H1 (cell line): ENCODE measurements at regions not wholly inside any gene's neighbourhood (a gene's known extent, or its start where the extent isn't known, plus 50 kb on each side); places are given as distances from the start of the nearest gene placed in this dataset.

Experiments
- CTCF ChIA-PET: fragments of 300-600 bp; sonication (Branson Sonifier 250); formaldehyde crosslinking; loops from one replicate; lab custom pipeline; 2021; ENCODE audit not compliant: partially characterized antibody; lab: Charles Lee
- POLR2A ChIA-PET: fragments of 300-600 bp; sonication (Branson Sonifier 250); formaldehyde crosslinking; loops from one replicate; lab custom pipeline; 2021; ENCODE audit warnings: inconsistent platforms; ENCODE audit not compliant: partially characterized antibody; lab: Charles Lee
- DNase-seq, 2 experiments: peaks; one replicate each; pipeline versions ENCODE4 v3.0.0 to v3.0.0-alpha.2; 2010 to 2022; ENCODE audit warnings: low spot score in 2 of 2, low read depth in 1 of 2, mixed read lengths in 1 of 2
- FAIRE-seq: peaks from 2 replicates; lab custom pipeline; 2011; peaks lifted over from hg19 to GRCh38; lab: Jason Lieb, UNC
- H2AFZ ChIP-seq: 2 replicates; pipeline ENCODE4 v1.8.1; 2012; ENCODE audit warnings: low read length, inconsistent platforms
- H2AK5ac ChIP-seq: 2 replicates; pipeline ENCODE4 v1.6.1; 2013; ENCODE audit warnings: low read depth, low read length
- H2BK120ac ChIP-seq: replicated peaks from 2 replicates; pipeline ENCODE3; 2013; ENCODE audit warnings: low read depth, low read length, inconsistent platforms
- H2BK12ac ChIP-seq: 2 replicates; pipeline ENCODE4 v1.6.1; 2013; ENCODE audit warnings: low read depth, low read length
- H2BK15ac ChIP-seq: 2 replicates; pipeline ENCODE4 v1.6.1; 2013; ENCODE audit warnings: low read length
- H2BK20ac ChIP-seq: 2 replicates; pipeline ENCODE4 v1.6.1; 2013; ENCODE audit warnings: low read length
- H2BK5ac ChIP-seq: 2 replicates; pipeline ENCODE4 v1.6.1; 2013; ENCODE audit warnings: low read depth, low read length
- H3K14ac ChIP-seq: 2 replicates; pipeline ENCODE4 v1.6.1; 2013; ENCODE audit warnings: inconsistent platforms; ENCODE audit not compliant: insufficient read length
- H3K18ac ChIP-seq: 2 replicates; pipeline ENCODE4 v1.6.1; 2013; ENCODE audit warnings: low read length; ENCODE audit errors: extremely low read depth
- H3K23ac ChIP-seq: 2 replicates; pipeline ENCODE4 v1.6.1; 2013; ENCODE audit warnings: inconsistent platforms; ENCODE audit not compliant: insufficient read length
- H3K23me2 ChIP-seq: 2 replicates; pipeline ENCODE4 v1.6.1; 2013; ENCODE audit warnings: low read depth, low read length
- H3K27ac ChIP-seq: 2 replicates; pipeline ENCODE4 v1.6.1; 2011; ENCODE audit warnings: low read depth, low read length, inconsistent platforms
- H3K27me3 ChIP-seq, 4 experiments: replicated peaks in 1 of 4; 1 replicate in 1 of 4; 2 replicates in 3 of 4; pipeline versions ENCODE4 v1.6.1 to v1.8.1; 2011 to 2013; ENCODE audit warnings: low read length in 3 of 4, mild to moderate bottlenecking in 3 of 4, inconsistent platforms in 2 of 4, mixed read lengths in 2 of 4, moderate library complexity in 1 of 4; ENCODE audit not compliant: control insufficient read depth in 3 of 4, insufficient read depth in 3 of 4; ENCODE audit errors: extremely low read depth in 1 of 4
- H3K36me3 ChIP-seq, 4 experiments: 2 replicates each; pipeline versions ENCODE4 v1.6.1 to v1.8.1; 2011 to 2013; ENCODE audit warnings: mild to moderate bottlenecking in 4 of 4, low read length in 3 of 4, moderate library complexity in 2 of 4, control low read depth in 1 of 4, inconsistent platforms in 1 of 4; ENCODE audit not compliant: insufficient read depth in 4 of 4, control insufficient read depth in 2 of 4
- H3K4ac ChIP-seq: replicated peaks from 2 replicates; pipeline ENCODE3; 2013; ENCODE audit warnings: low read length, low read depth, mixed read lengths, inconsistent platforms; ENCODE audit not compliant: insufficient read length
- H3K4me1 ChIP-seq, 4 experiments: replicated peaks in 1 of 4; 1 replicate in 1 of 4; 2 replicates in 3 of 4; pipeline versions ENCODE4 v1.6.1 to v1.8.1; 2011 to 2013; ENCODE audit warnings: low read length in 3 of 4, inconsistent platforms in 2 of 4, mixed read lengths in 1 of 4; ENCODE audit not compliant: insufficient read depth in 4 of 4, control insufficient read depth in 3 of 4
- H3K4me2 ChIP-seq, 2 experiments: 2 replicates each; pipeline versions ENCODE4 v1.6.1 to v1.8.1; 2011 to 2013; ENCODE audit warnings: low read depth in 2 of 2, low read length in 2 of 2, control low read depth in 1 of 2, inconsistent platforms in 1 of 2, mild to moderate bottlenecking in 1 of 2; ENCODE audit not compliant: insufficient read depth in 1 of 2
- H3K4me3 ChIP-seq, 4 experiments: fragments of 200-600, 300-600 bp in 1 of 4; sonication (generic), shearing (Covaris generic), sonication (Bioruptor Twin) in 1 of 4; 2 replicates each; pipeline versions ENCODE4 v1.5.1 to v1.8.1; 2011 to 2016; ENCODE audit warnings: low read length in 4 of 4, low read depth in 3 of 4, control low read depth in 2 of 4, inconsistent platforms in 2 of 4, mild to moderate bottlenecking in 2 of 4, mixed read lengths in 1 of 4, moderate library complexity in 1 of 4; ENCODE audit not compliant: insufficient read depth in 2 of 4; ENCODE audit errors: extremely low read depth in 1 of 4
- H3K56ac ChIP-seq: replicated peaks from 2 replicates; pipeline ENCODE3; 2013; ENCODE audit warnings: low read depth, mild to moderate bottlenecking, mixed read lengths, low read length, inconsistent platforms; ENCODE audit not compliant: insufficient read length
- H3K79me1 ChIP-seq: 2 replicates; pipeline ENCODE4 v1.6.1; 2013; ENCODE audit warnings: low read depth, low read length, control low read depth
- H3K79me2 ChIP-seq, 2 experiments: 2 replicates each; pipeline versions ENCODE4 v1.6.1 to v1.8.1; 2012 to 2013; ENCODE audit warnings: low read length in 2 of 2, mild to moderate bottlenecking in 2 of 2, inconsistent platforms in 1 of 2; ENCODE audit not compliant: insufficient read depth in 2 of 2, control insufficient read depth in 1 of 2
- H3K9ac ChIP-seq, 4 experiments: replicated peaks in 1 of 4; 1 replicate in 1 of 4; 2 replicates in 3 of 4; pipeline versions ENCODE4 v1.6.1 to v1.8.1; 2011 to 2013; ENCODE audit warnings: low read depth in 3 of 4, low read length in 3 of 4, control low read depth in 2 of 4, mild to moderate bottlenecking in 2 of 4, moderate library complexity in 2 of 4, inconsistent platforms in 1 of 4; ENCODE audit errors: extremely low read depth in 1 of 4
- H3K9me3 ChIP-seq, 2 experiments: 2 replicates each; pipeline versions ENCODE4 v1.6.1 to v1.8.1; 2012 to 2013; ENCODE audit warnings: mild to moderate bottlenecking in 2 of 2, moderate library complexity in 2 of 2, control low read depth in 1 of 2, inconsistent platforms in 1 of 2, low read depth in 1 of 2, low read length in 1 of 2, mixed read lengths in 1 of 2; ENCODE audit not compliant: insufficient read depth in 2 of 2
- H4K20me1 ChIP-seq, 2 experiments: replicated peaks in 1 of 2; 2 replicates each; pipeline versions ENCODE3 to v1.8.1; 2011 to 2013; ENCODE audit warnings: inconsistent platforms in 2 of 2, low read length in 2 of 2, mild to moderate bottlenecking in 1 of 2; ENCODE audit not compliant: insufficient read depth in 2 of 2, control insufficient read depth in 1 of 2
- H4K5ac ChIP-seq: 2 replicates; pipeline ENCODE4 v1.6.1; 2013; ENCODE audit warnings: low read length, low read depth, mixed read lengths, inconsistent platforms; ENCODE audit not compliant: insufficient read length
- H4K8ac ChIP-seq: 2 replicates; pipeline ENCODE4 v1.8.0; 2013; ENCODE audit warnings: mild to moderate bottlenecking, moderate library complexity, low read length, inconsistent platforms; ENCODE audit not compliant: insufficient read depth; ENCODE audit errors: extremely low read depth
- H4K91ac ChIP-seq: replicated peaks from 2 replicates; pipeline ENCODE3; 2013; ENCODE audit warnings: low read length, mixed read lengths, inconsistent platforms; ENCODE audit not compliant: insufficient read length
- BCL11A ChIP-seq, 2 experiments: IDR thresholded peaks; one replicate each; pipeline ENCODE4 v1.6.1; 2011; ENCODE audit warnings: low read depth in 2 of 2, low read length in 2 of 2, mild to moderate bottlenecking in 2 of 2
- GTF2F1 ChIP-seq: IDR thresholded peaks from 2 replicates; pipeline ENCODE4 v1.6.1; 2012; ENCODE audit warnings: low read depth, low read length, improper control_type of control experiment, borderline replicate concordance
- HDAC2 ChIP-seq, 2 experiments: fragments of 300-600 bp in 1 of 2; sonication (generic) in 1 of 2; IDR thresholded peaks; 2 replicates each; pipeline ENCODE4 v1.6.1; 2011 to 2012; ENCODE audit warnings: low read depth in 2 of 2, low read length in 2 of 2, mild to moderate bottlenecking in 2 of 2, moderate library complexity in 2 of 2, borderline replicate concordance in 1 of 2, inconsistent platforms in 1 of 2
- HDAC6 ChIP-seq: IDR thresholded peaks from one replicate; pipeline ENCODE4 v1.7.1; 2012; ENCODE audit warnings: low read depth, mild to moderate bottlenecking, inconsistent platforms, low read length, moderate library complexity
- POLR2A ChIP-seq, 2 experiments: IDR thresholded peaks; 1 replicate in 1 of 2; 2 replicates in 1 of 2; pipeline ENCODE4 v1.6.1; 2011; ENCODE audit warnings: low read depth in 2 of 2, low read length in 2 of 2, mild to moderate bottlenecking in 2 of 2; ENCODE audit errors: control extremely low read depth in 1 of 2
- RBBP5 ChIP-seq: IDR thresholded peaks from 2 replicates; pipeline ENCODE4 v1.7.1; 2012; ENCODE audit warnings: low read depth, mild to moderate bottlenecking, inconsistent platforms, low read length, moderate library complexity, borderline replicate concordance
- SIRT6 ChIP-seq: IDR thresholded peaks from one replicate; pipeline ENCODE4 v1.7.1; 2012; ENCODE audit warnings: low read length, inconsistent platforms
- SIX5 ChIP-seq: IDR thresholded peaks from 2 replicates; pipeline ENCODE4 v1.6.1; 2011; ENCODE audit warnings: mild to moderate bottlenecking, low read depth, low read length
- SP2 ChIP-seq: IDR thresholded peaks from 2 replicates; pipeline ENCODE4 v1.6.1; 2012; ENCODE audit warnings: mild to moderate bottlenecking, low read length, inconsistent platforms
- TCF12 ChIP-seq: IDR thresholded peaks from 2 replicates; pipeline ENCODE4 v1.6.1; 2011; ENCODE audit warnings: low read depth, mild to moderate bottlenecking, low read length
- TEAD4 ChIP-seq: IDR thresholded peaks from 2 replicates; pipeline ENCODE4 v1.6.1; 2012; ENCODE audit warnings: low read depth, low read length, inconsistent platforms, mixed read lengths
- WGBS, 2 experiments: shearing (Covaris generic) in 1 of 2; methylation state at CpG; one replicate each; pipeline versions ENCODE4 v1.1.6 to v1.1.7; 2013 to 2015; ENCODE audit warnings: low lambda C conversion rate in 2 of 2, mixed read lengths in 2 of 2, inconsistent platforms in 1 of 2, low coverage in 1 of 2, missing lambda C conversion rate in 1 of 2; ENCODE audit not compliant: insufficient replicate concordance in 2 of 2, insufficient coverage in 1 of 2, insufficient read length in 1 of 2; ENCODE audit errors: extremely low coverage in 1 of 2, missing lambda C conversion rate in 1 of 2; 5-methylcytosine and 5-hydroxymethylcytosine counted together
- TF ChIP-seq, protein P1 (sequence below): IDR thresholded peaks from 2 replicates; pipeline ENCODE4 v1.6.1; 2012; ENCODE audit warnings: inconsistent platforms
- TF ChIP-seq, protein P2 (sequence below), 3 experiments: IDR thresholded peaks; 1 replicate in 2 of 3; 2 replicates in 1 of 3; pipeline versions ENCODE4 v1.5.1 to v1.6.1; 2011; ENCODE audit warnings: low read length in 3 of 3, mild to moderate bottlenecking in 3 of 3, inconsistent platforms in 2 of 3, low read depth in 1 of 3, moderate library complexity in 1 of 3; ENCODE audit not compliant: insufficient read depth in 1 of 3; ENCODE audit errors: control extremely low read depth in 1 of 3

DNA sequence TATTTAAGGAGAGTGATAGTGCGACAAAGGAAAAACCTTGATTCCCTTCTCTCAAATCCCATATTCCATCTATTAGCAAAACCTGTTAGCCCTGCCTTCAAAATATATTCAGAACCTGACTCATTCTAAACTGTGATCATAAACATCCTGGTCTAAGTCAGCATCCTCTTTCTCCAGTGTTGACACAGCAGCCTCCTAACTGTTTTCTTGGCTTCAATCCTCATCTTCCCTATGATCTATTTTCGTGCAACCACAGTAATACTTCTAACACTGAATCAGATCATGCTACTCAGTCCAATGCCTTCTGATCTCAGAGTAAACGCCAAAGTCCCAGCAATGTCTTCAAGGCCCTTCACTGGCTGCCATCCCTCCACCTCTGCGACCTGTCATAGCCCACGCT lies 785.1 kb downstream of the EDEM1 start:
- no peak overlapping the region for H4K8ac ChIP-seq
- no peak overlapping the region for H3K14ac ChIP-seq
- H3K79me1 ChIP-seq: no peaks in the 10 kb centered on the region
- POLR2A ChIA-PET: no interaction called here
- H2BK15ac ChIP-seq: no peak overlapping the region
- no peak overlapping the region for H2AFZ ChIP-seq
- no peak for DNase-seq
- no peak overlapping the region for H3K18ac ChIP-seq
- H4K91ac ChIP-seq: no peak overlapping the region
- CTCF ChIA-PET: no interaction called here
- H2BK12ac ChIP-seq: no peak overlapping the region
- H3K9me3 ChIP-seq: no peaks in the 10 kb centered on the region
- H4K20me1 ChIP-seq: no peaks in the 10 kb centered on the region
- no peaks in the 10 kb centered on the region for H3K79me2 ChIP-seq
- H3K27ac ChIP-seq: no peak overlapping the region
- H3K27me3 ChIP-seq: no peaks in the 10 kb centered on the region
- no peaks in the 10 kb centered on the region for H3K4me1 ChIP-seq
- no peak overlapping the region for H2AK5ac ChIP-seq
- WGBS, 2 experiments: 96% methylated on average over 5 of the region's 5 CpGs; no CpG with 5 or more reads in 1 of the 2 experiments
- no peak for FAIRE-seq
- no peak overlapping the region for H2BK120ac ChIP-seq
- H3K4ac ChIP-seq: no peak overlapping the region
- no peak overlapping the region for H3K9ac ChIP-seq
- no peak overlapping the region for H3K23ac ChIP-seq
- no peak overlapping the region for H3K56ac ChIP-seq
- no peak overlapping the region for H3K4me2 ChIP-seq
- H3K36me3 ChIP-seq: no peaks in the 10 kb centered on the region
- H2BK20ac ChIP-seq: no peak overlapping the region
- H3K4me3 ChIP-seq: no peak overlapping the region
- H3K23me2 ChIP-seq: no peaks in the 10 kb centered on the region
- H2BK5ac ChIP-seq: no peak overlapping the region
- H4K5ac ChIP-seq: no peak overlapping the region
- TF ChIP-seq RBBP5 (no peak), TCF12 (no peak), SIX5 (no peak), POLR2A (IDR thresholded peaks at IDR 0.05; ENCODE audit: control extremely low read depth in 1 of 2, low read depth in 2 of 2, low read length in 2 of 2) (no peak), SIRT6 (no peak), GTF2F1 (no peak), TEAD4 (no peak), BCL11A (IDR thresholded peaks at IDR 0.05; ENCODE audit: low read depth in 2 of 2, low read length in 2 of 2) (no peak), HDAC6 (no peak), HDAC2 (IDR thresholded peaks at IDR 0.05; ENCODE audit: borderline replicate concordance in 1 of 2, low read depth in 2 of 2, low read length in 2 of 2) (no peak), SP2 (no peak)
- TF ChIP-seq, protein P1, sequence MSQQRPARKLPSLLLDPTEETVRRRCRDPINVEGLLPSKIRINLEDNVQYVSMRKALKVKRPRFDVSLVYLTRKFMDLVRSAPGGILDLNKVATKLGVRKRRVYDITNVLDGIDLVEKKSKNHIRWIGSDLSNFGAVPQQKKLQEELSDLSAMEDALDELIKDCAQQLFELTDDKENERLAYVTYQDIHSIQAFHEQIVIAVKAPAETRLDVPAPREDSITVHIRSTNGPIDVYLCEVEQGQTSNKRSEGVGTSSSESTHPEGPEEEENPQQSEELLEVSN: no peak
- TF ChIP-seq, protein P2, sequence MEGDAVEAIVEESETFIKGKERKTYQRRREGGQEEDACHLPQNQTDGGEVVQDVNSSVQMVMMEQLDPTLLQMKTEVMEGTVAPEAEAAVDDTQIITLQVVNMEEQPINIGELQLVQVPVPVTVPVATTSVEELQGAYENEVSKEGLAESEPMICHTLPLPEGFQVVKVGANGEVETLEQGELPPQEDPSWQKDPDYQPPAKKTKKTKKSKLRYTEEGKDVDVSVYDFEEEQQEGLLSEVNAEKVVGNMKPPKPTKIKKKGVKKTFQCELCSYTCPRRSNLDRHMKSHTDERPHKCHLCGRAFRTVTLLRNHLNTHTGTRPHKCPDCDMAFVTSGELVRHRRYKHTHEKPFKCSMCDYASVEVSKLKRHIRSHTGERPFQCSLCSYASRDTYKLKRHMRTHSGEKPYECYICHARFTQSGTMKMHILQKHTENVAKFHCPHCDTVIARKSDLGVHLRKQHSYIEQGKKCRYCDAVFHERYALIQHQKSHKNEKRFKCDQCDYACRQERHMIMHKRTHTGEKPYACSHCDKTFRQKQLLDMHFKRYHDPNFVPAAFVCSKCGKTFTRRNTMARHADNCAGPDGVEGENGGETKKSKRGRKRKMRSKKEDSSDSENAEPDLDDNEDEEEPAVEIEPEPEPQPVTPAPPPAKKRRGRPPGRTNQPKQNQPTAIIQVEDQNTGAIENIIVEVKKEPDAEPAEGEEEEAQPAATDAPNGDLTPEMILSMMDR (IDR thresholded peaks at IDR 0.05; ENCODE audit: control extremely low read depth in 1 of 3, insufficient read depth in 1 of 3, low read depth in 1 of 3, low read length in 3 of 3): no peak
